AG09309 (cell line): ENCODE measurements at regions not wholly inside any gene's neighbourhood (a gene's known extent, or its start where the extent isn't known, plus 50 kb on each side); places are given as distances from the start of the nearest gene placed in this dataset.

Source experiments
- DNase-seq: peaks from one replicate; pipeline ENCODE4 v3.0.0-alpha.2; 2010; ENCODE audit warnings: low read depth
- H3K4me3 ChIP-seq: 2 replicates; pipeline ENCODE4 v1.5.1; 2011; ENCODE audit warnings: mild to moderate bottlenecking, low read depth, low read length, moderate library complexity; ENCODE audit not compliant: control insufficient read depth
- CTCF ChIP-seq: IDR thresholded peaks from 2 replicates; pipeline ENCODE4 v1.5.1; 2011; ENCODE audit warnings: mild to moderate bottlenecking, low read depth, low read length, inconsistent platforms; ENCODE audit not compliant: insufficient read depth, control insufficient read depth; ENCODE audit errors: missing control alignments

GRCh38 chr18:51316677-51317076, 119.2 kb upstream of the MEX3C start:
- no peak overlapping the region for H3K4me3 ChIP-seq
- no peak for DNase-seq
- TF ChIP-seq CTCF = no peak

- DNase-seq = no peak
- TF ChIP-seq CTCF = no peak
- no peak overlapping the region for H3K4me3 ChIP-seq
Measured at GRCh38 chr18:51321696-51322095, 124.2 kb upstream of the MEX3C start.

- DNase-seq = no peak
- TF ChIP-seq CTCF = no peak
- no peak overlapping the region for H3K4me3 ChIP-seq
Measured at GRCh38 chr18:51323961-51324360, 126.5 kb upstream of the MEX3C start.

GRCh38 chr18:51330148-51330547, 132.7 kb upstream of the MEX3C start:
- no peak overlapping the region for H3K4me3 ChIP-seq
- DNase-seq = no peak
- no peak for TF ChIP-seq CTCF

GRCh38 chr18:51330739-51331138, 133.3 kb upstream of the MEX3C start:
- DNase-seq = no peak
- TF ChIP-seq CTCF = no peak
- H3K4me3 ChIP-seq = no peak overlapping the region

GRCh38 chr18:51337406-51337805, 139.9 kb upstream of the MEX3C start:
- no peak for TF ChIP-seq CTCF
- DNase-seq = no peak

GRCh38 chr18:51339856-51340255, 142.4 kb upstream of the MEX3C start:
- TF ChIP-seq CTCF = no peak
- H3K4me3 ChIP-seq = no peak overlapping the region
- DNase-seq = no peak

More at GRCh38 chr18:51337406-51337805, 139.9 kb upstream of the MEX3C start:
- no peak overlapping the region for H3K4me3 ChIP-seq
